Liver (tissue), 8 donors: ENCODE measurements at regions not wholly inside any gene's neighbourhood (a gene's known extent, or its start where the extent isn't known, plus 50 kb on each side); places are given as distances from the start of the nearest gene placed in this dataset.

Experiments
- DNase-seq: peaks from one replicate; pipeline ENCODE4 v3.0.0-alpha.2; 2017; ENCODE audit warnings: low spot score
- H3K27ac ChIP-seq, 2 donors: one replicate each; pipeline ENCODE4 v1.7.0; 2013; ENCODE audit warnings: inconsistent platforms in 2 of 2, low read length in 2 of 2, control low read depth in 1 of 2, low read depth in 1 of 2, mild to moderate bottlenecking in 1 of 2
- H3K27me3 ChIP-seq, 4 donors: one replicate each; pipeline versions ENCODE4 v1.6.1 to v1.7.0; 2013; ENCODE audit warnings: low read length in 3 of 4, inconsistent platforms in 1 of 4, mild to moderate bottlenecking in 1 of 4, moderate library complexity in 1 of 4; ENCODE audit not compliant: control insufficient read depth in 4 of 4, insufficient read depth in 4 of 4
- H3K36me3 ChIP-seq, 4 donors: one replicate each; pipeline versions ENCODE4 v1.6.1 to v1.7.0; 2013; ENCODE audit warnings: low read length in 3 of 4, mild to moderate bottlenecking in 3 of 4, low read depth in 1 of 4, moderate library complexity in 1 of 4; ENCODE audit not compliant: control insufficient read depth in 4 of 4, insufficient read depth in 3 of 4
- H3K4me1 ChIP-seq, 4 donors: one replicate each; pipeline versions ENCODE4 v1.6.1 to v1.7.0; 2013; ENCODE audit warnings: low read length in 3 of 4, mild to moderate bottlenecking in 3 of 4, moderate library complexity in 1 of 4; ENCODE audit not compliant: control insufficient read depth in 4 of 4, insufficient read depth in 4 of 4
- H3K4me3 ChIP-seq, 3 donors: one replicate each; pipeline versions ENCODE4 v1.6.1 to v1.7.0; 2013; ENCODE audit warnings: low read length in 3 of 3, control low read depth in 1 of 3, low read depth in 1 of 3, mild to moderate bottlenecking in 1 of 3
- H3K9ac ChIP-seq, 2 donors: one replicate each; pipeline ENCODE4 v1.7.0; 2013; ENCODE audit warnings: low read length in 2 of 2, mild to moderate bottlenecking in 2 of 2, moderate library complexity in 2 of 2, control low read depth in 1 of 2, low read depth in 1 of 2
- H3K9me3 ChIP-seq, 4 donors: one replicate each; pipeline versions ENCODE4 v1.6.1 to v1.7.0; 2013; ENCODE audit warnings: low read length in 3 of 4; ENCODE audit not compliant: control insufficient read depth in 4 of 4
- ATF3 ChIP-seq: IDR thresholded peaks from 2 replicates; pipeline ENCODE4 v1.6.1; 2016; ENCODE audit warnings: antibody characterized with exemption
- CTCF ChIP-seq: fragments of 150-350 bp; IDR thresholded peaks from 2 replicates; pipeline ENCODE4 v1.5.1; 2017; ENCODE audit warnings: improper control_type of control experiment, low read depth, low read length; ENCODE audit not compliant: missing input control
- EGR1 ChIP-seq, 2 donors: IDR thresholded peaks; 2 replicates each; pipeline ENCODE4 v1.6.1; 2016 to 2018; ENCODE audit warnings: antibody characterized with exemption in 2 of 2, low read depth in 2 of 2
- FOXA1 ChIP-seq: IDR thresholded peaks from 2 replicates; pipeline ENCODE4 v1.6.1; 2016; ENCODE audit warnings: antibody characterized with exemption
- FOXA2 ChIP-seq: IDR thresholded peaks from 2 replicates; pipeline ENCODE4 v1.6.1; 2016; ENCODE audit warnings: antibody characterized with exemption
- HNF4A ChIP-seq, 2 donors: conservative IDR thresholded peaks; 2 replicates each; pipeline ENCODE4 v1.6.1; 2016; ENCODE audit warnings: antibody characterized with exemption in 2 of 2, mild to moderate bottlenecking in 2 of 2
- HNF4G ChIP-seq: IDR thresholded peaks from 2 replicates; pipeline ENCODE4 v1.6.1; 2016; ENCODE audit warnings: antibody characterized with exemption
- JUND ChIP-seq, 2 donors: IDR thresholded peaks; 2 replicates each; pipeline ENCODE4 v1.6.1; 2016; ENCODE audit warnings: antibody characterized with exemption in 2 of 2
- MAX ChIP-seq: IDR thresholded peaks from 2 replicates; pipeline ENCODE4 v1.6.1; 2016; ENCODE audit warnings: antibody characterized with exemption
- NR2F2 ChIP-seq: IDR thresholded peaks from 2 replicates; pipeline ENCODE4 v1.6.1; 2016; ENCODE audit warnings: antibody characterized with exemption
- RAD21 ChIP-seq, 2 donors: IDR thresholded peaks; 2 replicates each; pipeline ENCODE4 v1.6.1; 2016; ENCODE audit warnings: antibody characterized with exemption in 2 of 2, mild to moderate bottlenecking in 2 of 2
- REST ChIP-seq: IDR thresholded peaks from 2 replicates; pipeline ENCODE4 v1.6.1; 2016; ENCODE audit warnings: antibody characterized with exemption, mild to moderate bottlenecking
- RXRA ChIP-seq, 2 donors: IDR thresholded peaks; 2 replicates each; pipeline ENCODE4 v1.6.1; 2017 to 2018; ENCODE audit warnings: antibody characterized with exemption in 2 of 2, mild to moderate bottlenecking in 1 of 2
- SP1 ChIP-seq: IDR thresholded peaks from 2 replicates; pipeline ENCODE4 v1.6.1; 2018; ENCODE audit warnings: antibody characterized with exemption, mild to moderate bottlenecking
- TAF1 ChIP-seq: conservative IDR thresholded peaks from 2 replicates; pipeline ENCODE4 v1.6.1; 2016; ENCODE audit warnings: antibody characterized with exemption, mild to moderate bottlenecking
- YY1 ChIP-seq: IDR thresholded peaks from 2 replicates; pipeline ENCODE4 v1.6.1; 2016; ENCODE audit warnings: antibody characterized with exemption, mild to moderate bottlenecking
- ZBTB33 ChIP-seq: IDR thresholded peaks from 2 replicates; pipeline ENCODE4 v1.6.1; 2016; ENCODE audit warnings: antibody characterized with exemption
- WGBS: extraction: QIAGEN DNeasy Blood & Tissue Kit; methylation state at CpG from one replicate; pipeline ENCODE4 v1.1.7; 2013; 5-methylcytosine and 5-hydroxymethylcytosine counted together
- donor health status: healthy.
- donor health status: healthy.
- donor health status: healthy.
- donor health status: healthy.
- donor health status: healthy.

GRCh38 chr7:52472006-52472620 is 563.3 kb upstream of the POM121L12 start:
- Histone ChIP-seq H3K4me1 (no peaks in the 10 kb centered on the region), H3K27me3 (no peaks in the 10 kb centered on the region), H3K27ac (no peak overlapping the region), H3K4me3 (no peak overlapping the region), H3K9me3 (no peaks in the 10 kb centered on the region), H3K36me3 (no peaks in the 10 kb centered on the region), H3K9ac (no peak overlapping the region)
- 63% methylated on average over 4 of the region's 4 CpGs for WGBS
- TF ChIP-seq ZBTB33 = no peak
- DNase-seq = no peak

- Histone ChIP-seq H3K4me3 (no peak overlapping the region), H3K27me3 (no peaks in the 10 kb centered on the region), H3K4me1 (no peaks in the 10 kb centered on the region), H3K36me3 (no peaks in the 10 kb centered on the region), H3K27ac (no peak overlapping the region), H3K9me3 (no peaks in the 10 kb centered on the region), H3K9ac (no peak overlapping the region)
- WGBS = 69% methylated on average over 1 of the region's 1 CpG
- no peak for DNase-seq
- TF ChIP-seq CTCF (no peak), ZBTB33 (no peak), RXRA (IDR thresholded peaks at IDR 0.05) (no peak), RAD21 (IDR thresholded peaks at IDR 0.05) (no peak), MAX (no peak), EGR1 (IDR thresholded peaks at IDR 0.05; ENCODE audit: low read depth in 2 of 2) (no peak), FOXA1 (no peak), SP1 (no peak), ATF3 (no peak), HNF4A (conservative IDR thresholded peaks at IDR 0.05) (no peak), HNF4G (no peak), FOXA2 (no peak), YY1 (no peak), TAF1 (no peak), NR2F2 (no peak), JUND (IDR thresholded peaks at IDR 0.05) (no peak), REST (no peak)
Observed at GRCh38 chr7:52465216-52465615, 570.2 kb upstream of the POM121L12 start.
